NT2/D1 (cell line): ENCODE measurements at regions not wholly inside any gene's neighbourhood (a gene's known extent, or its start where the extent isn't known, plus 50 kb on each side); places are given as distances from the start of the nearest gene placed in this dataset.

Experiments used
- SUZ12 ChIP-seq: IDR thresholded peaks from 2 replicates; pipeline ENCODE4 v1.6.1; 2011; ENCODE audit not compliant: insufficient read length, insufficient read depth; ENCODE audit errors: extremely low read depth
- YY1 ChIP-seq: IDR thresholded peaks from 2 replicates; pipeline ENCODE4 v1.6.1; 2011; ENCODE audit not compliant: insufficient read length, insufficient read depth
- ZNF274 ChIP-seq: IDR thresholded peaks from 2 replicates; pipeline ENCODE4 v1.6.1; 2011; ENCODE audit warnings: mild to moderate bottlenecking, low read depth, low read length

- TF ChIP-seq ZNF274 (no peak), YY1 (no peak), SUZ12 (no peak)
Observed at GRCh38 chr1:70847013-70847412, 200.6 kb downstream of the PTGER3 start.
